IMR-90 (cell line): ENCODE measurements at regions not wholly inside any gene's neighbourhood (a gene's known extent, or its start where the extent isn't known, plus 50 kb on each side); places are given as distances from the start of the nearest gene placed in this dataset.

Experiments used
- ATAC-seq: fragments of 200-7000 bp; cut with Tn5 transposase; 2 replicates; pipeline ENCODE4 v1.9.1; 2020; ENCODE audit warnings: low read depth, mild to moderate bottlenecking, moderate library complexity
- BruUV-seq: library from RNA; stranded (reverse); fragments of 400-500 nt; replicated peaks from 2 replicates; lab custom pipeline; 2021; lab: Mats Ljungman, UMichigan
- CTCF ChIA-PET: fragments of 300-600 bp; formaldehyde crosslinking; extraction: SDS; loops from one replicate; lab custom pipeline; 2021; ENCODE audit warnings: antibody characterized with exemption; lab: Yijun Ruan, JAX
- POLR2A ChIA-PET: fragments of 300-600 bp; sonication (Branson Sonifier 250); formaldehyde crosslinking; loops from one replicate; lab custom pipeline; 2022; ENCODE audit warnings: antibody characterized with exemption; ENCODE audit not compliant: unreplicated experiment; lab: Charles Lee
- DNase-seq: peaks from one replicate; pipeline ENCODE4 v3.0.0; 2013
- H2AFZ ChIP-seq: replicated peaks from 2 replicates; pipeline ENCODE3; 2013; ENCODE audit warnings: low read length, mild to moderate bottlenecking; ENCODE audit not compliant: poor library complexity
- H2AK5ac ChIP-seq: 2 replicates; pipeline ENCODE4 v1.6.1; 2013; ENCODE audit warnings: low read depth, low read length, inconsistent platforms
- H2AK9ac ChIP-seq: replicated peaks from 2 replicates; pipeline ENCODE3; 2013; ENCODE audit warnings: mild to moderate bottlenecking, low read depth, low read length, moderate library complexity; ENCODE audit not compliant: poor library complexity
- H2BK120ac ChIP-seq: 2 replicates; pipeline ENCODE4 v1.6.1; 2013; ENCODE audit warnings: low read depth, low read length, inconsistent platforms
- H2BK15ac ChIP-seq: 3 replicates; pipeline ENCODE4 v1.6.1; 2013; ENCODE audit warnings: low read depth, low read length, inconsistent platforms
- H2BK20ac ChIP-seq: 2 replicates; pipeline ENCODE4 v1.6.1; 2013; ENCODE audit warnings: low read depth, mild to moderate bottlenecking, inconsistent platforms, low read length, moderate library complexity
- H2BK5ac ChIP-seq: 2 replicates; pipeline ENCODE4 v1.6.1; 2013; ENCODE audit warnings: mild to moderate bottlenecking, low read depth, low read length, inconsistent platforms; ENCODE audit not compliant: poor library complexity, severe bottlenecking
- H3K14ac ChIP-seq: replicated peaks from 2 replicates; pipeline ENCODE4 v1.6.1; 2013; ENCODE audit warnings: low read depth, low read length, inconsistent platforms
- H3K18ac ChIP-seq: 2 replicates; pipeline ENCODE4 v1.6.1; 2013; ENCODE audit warnings: low read depth, low read length, control low read depth
- H3K23ac ChIP-seq: 2 replicates; pipeline ENCODE4 v1.6.1; 2013; ENCODE audit warnings: low read depth, low read length, inconsistent platforms
- H3K27ac ChIP-seq: 2 replicates; pipeline ENCODE4 v1.5.1; 2013; ENCODE audit warnings: mild to moderate bottlenecking, control low read depth, low read length; ENCODE audit not compliant: insufficient read depth
- H3K27me3 ChIP-seq: 2 replicates; pipeline ENCODE4 v1.6.1; 2013; ENCODE audit warnings: low read length; ENCODE audit not compliant: control insufficient read depth, insufficient read depth
- H3K36me3 ChIP-seq: 2 replicates; pipeline ENCODE4 v1.6.1; 2013; ENCODE audit warnings: low read length, mixed read lengths; ENCODE audit not compliant: control insufficient read depth, insufficient read depth
- H3K4ac ChIP-seq: 2 replicates; pipeline ENCODE4 v1.6.1; 2013; ENCODE audit warnings: low read depth, low read length, inconsistent platforms
- H3K4me1 ChIP-seq: 2 replicates; pipeline ENCODE4 v1.6.1; 2013; ENCODE audit warnings: low read length, mixed read lengths; ENCODE audit not compliant: control insufficient read depth, insufficient read depth
- H3K4me2 ChIP-seq: 2 replicates; pipeline ENCODE4 v1.6.1; 2013; ENCODE audit warnings: low read depth, mild to moderate bottlenecking, control low read depth, low read length, moderate library complexity
- H3K4me3 ChIP-seq: 2 replicates; pipeline ENCODE4 v1.5.1; 2013; ENCODE audit warnings: low read depth, mild to moderate bottlenecking, control low read depth, low read length, moderate library complexity; ENCODE audit not compliant: insufficient read depth
- H3K56ac ChIP-seq: 2 replicates; pipeline ENCODE4 v1.6.1; 2013; ENCODE audit warnings: low read length, inconsistent platforms; ENCODE audit not compliant: insufficient read depth; ENCODE audit errors: extremely low read depth
- H3K79me1 ChIP-seq, 2 experiments: 2 replicates each; pipeline ENCODE4 v1.6.1; 2013; ENCODE audit warnings: low read length in 2 of 2, inconsistent platforms in 1 of 2, low read depth in 1 of 2
- H3K9ac ChIP-seq: 2 replicates; pipeline ENCODE4 v1.6.1; 2013; ENCODE audit warnings: low read depth, low read length, control low read depth
- H3K9me1 ChIP-seq: 2 replicates; pipeline ENCODE4 v1.6.1; 2013; ENCODE audit warnings: low read length, inconsistent platforms; ENCODE audit not compliant: insufficient read depth
- H3K9me3 ChIP-seq: 2 replicates; pipeline ENCODE4 v1.6.1; 2013; ENCODE audit warnings: low read length; ENCODE audit not compliant: control insufficient read depth, insufficient read depth
- H4K20me1 ChIP-seq: 2 replicates; pipeline ENCODE4 v1.6.1; 2013; ENCODE audit warnings: low read length, inconsistent platforms; ENCODE audit not compliant: insufficient read depth
- H4K5ac ChIP-seq: 2 replicates; pipeline ENCODE4 v1.6.1; 2013; ENCODE audit warnings: mild to moderate bottlenecking, low read depth, low read length, control low read depth
- H4K8ac ChIP-seq, 2 experiments: 2 replicates each; pipeline ENCODE4 v1.6.1; 2013; ENCODE audit warnings: low read depth in 2 of 2, low read length in 2 of 2, control low read depth in 1 of 2, inconsistent platforms in 1 of 2
- H4K91ac ChIP-seq: 2 replicates; pipeline ENCODE4 v1.6.1; 2013; ENCODE audit warnings: low read depth, low read length, inconsistent platforms; ENCODE audit not compliant: insufficient read depth
- BHLHE40 ChIP-seq: fragments of 150-350 bp; IDR thresholded peaks from 2 replicates; pipeline ENCODE4 v1.6.1; 2016; ENCODE audit warnings: mild to moderate bottlenecking, low read depth, low read length
- CHD1 ChIP-seq: IDR thresholded peaks from 2 replicates; pipeline ENCODE4 v1.6.1; 2012; ENCODE audit warnings: low read depth, low read length, improper control_type of control experiment
- FOS ChIP-seq: fragments of 150-350 bp; IDR thresholded peaks from 2 replicates; pipeline ENCODE4 v1.6.1; 2016; ENCODE audit warnings: low read depth, low read length
- MAFK ChIP-seq: IDR thresholded peaks from 2 replicates; pipeline ENCODE4 v1.6.1; 2012; ENCODE audit warnings: low read depth, low read length, improper control_type of control experiment
- MAZ ChIP-seq: IDR thresholded peaks from 2 replicates; pipeline ENCODE4 v1.6.1; 2012; ENCODE audit warnings: low read depth, mild to moderate bottlenecking, low read length, improper control_type of control experiment, moderate library complexity, borderline replicate concordance
- MXI1 ChIP-seq: IDR thresholded peaks from 2 replicates; pipeline ENCODE4 v1.6.1; 2012; ENCODE audit warnings: low read depth, mild to moderate bottlenecking, low read length, moderate library complexity, borderline replicate concordance
- NFE2L2 ChIP-seq: fragments of 150-350 bp; IDR thresholded peaks from 2 replicates; pipeline ENCODE4 v1.6.1; 2016; ENCODE audit warnings: low read depth, mild to moderate bottlenecking, low read length
- POLR2A ChIP-seq: IDR thresholded peaks from 2 replicates; pipeline ENCODE4 v1.6.1; 2012; ENCODE audit warnings: mild to moderate bottlenecking, low read depth, low read length
- RAD21 ChIP-seq: IDR thresholded peaks from 2 replicates; pipeline ENCODE4 v1.6.1; 2012; ENCODE audit warnings: low read length, improper control_type of control experiment
- RCOR1 ChIP-seq: IDR thresholded peaks from 2 replicates; pipeline ENCODE4 v1.6.1; 2012; ENCODE audit warnings: mild to moderate bottlenecking, low read length, improper control_type of control experiment; ENCODE audit not compliant: insufficient replicate concordance
- RFX5 ChIP-seq: IDR thresholded peaks from 2 replicates; pipeline ENCODE4 v1.8.0; 2012; ENCODE audit warnings: low read depth, mild to moderate bottlenecking, low read length, moderate library complexity
- SMC3 ChIP-seq: fragments of 150-350 bp; IDR thresholded peaks from 2 replicates; pipeline ENCODE4 v1.6.1; 2016; ENCODE audit warnings: low read depth, mild to moderate bottlenecking, antibody characterized with exemption, low read length, moderate library complexity
- WGBS, 2 experiments: methylation state at CpG; one replicate each; pipeline versions ENCODE4 v1.1.5 to v1.1.7; 2013; ENCODE audit warnings: missing lambda C conversion rate in 2 of 2; ENCODE audit not compliant: insufficient read length in 1 of 2; ENCODE audit errors: extremely low coverage in 2 of 2; 5-methylcytosine and 5-hydroxymethylcytosine counted together
- dilution Hi-C: fragments of 300-500 bp; cut with HindIII; formaldehyde crosslinking; loops from one replicate; pipeline ENCODE4 v1.14.3; 2018; ENCODE audit warnings: low sequenced_read_pairs; ENCODE audit not compliant: unreplicated experiment
- in situ Hi-C: fragments of 300-500 bp; cut with MboI; formaldehyde crosslinking; loops from 3 replicates; pipeline ENCODE4 v1.14.3; 2019; ENCODE audit warnings: low sequenced_read_pairs, inconsistent platforms, mixed read lengths
- intact Hi-C: fragments of 100-400 bp; cut with micrococcal nuclease; formaldehyde crosslinking; loops from 2 replicates; pipeline ENCODE4 v1.10.0; 2022
- TF ChIP-seq, protein P1 (sequence below): fragments of 150-350 bp; IDR thresholded peaks from 2 replicates; pipeline ENCODE4 v1.6.1; 2016; ENCODE audit warnings: low read depth, mild to moderate bottlenecking, low read length, moderate library complexity, borderline replicate concordance
- TF ChIP-seq, protein P2 (sequence below): conservative IDR thresholded peaks from 2 replicates; pipeline ENCODE4 v1.5.1; 2012; ENCODE audit warnings: mild to moderate bottlenecking, low read depth, low read length, improper control_type of control experiment
- TF ChIP-seq, protein P3 (sequence below): fragments of 150-350 bp; IDR thresholded peaks from 2 replicates; pipeline ENCODE4 v1.6.1; 2017; ENCODE audit warnings: mild to moderate bottlenecking, antibody characterized with exemption, low read length, low read depth

DNA sequence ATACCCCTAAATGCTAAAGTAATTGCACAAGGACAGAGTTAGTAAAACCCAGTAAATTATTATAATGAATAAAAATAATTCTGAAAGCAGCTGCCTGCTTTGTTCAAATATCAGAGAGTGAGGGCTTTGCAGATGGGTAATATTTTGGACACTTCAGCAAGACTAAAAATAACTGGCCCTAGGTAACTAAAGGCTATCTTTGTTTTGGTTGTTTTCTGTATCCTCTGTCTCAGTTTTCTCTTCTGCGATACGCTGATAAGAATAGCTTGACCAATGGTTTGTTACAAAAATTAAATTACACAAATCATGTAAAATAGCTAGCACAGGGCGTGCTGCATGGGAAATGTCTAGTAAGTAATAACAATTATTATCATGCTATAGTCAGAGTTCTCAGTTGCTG lies 204.7 kb downstream of the FGFR2 start:
- H3K18ac ChIP-seq, result no peak overlapping the region
- no CpG with 5 or more reads among the region's 3 CpGs for WGBS, 2 experiments
- no peak overlapping the region for H3K27ac ChIP-seq
- no peaks in the 10 kb centered on the region for H3K79me1 ChIP-seq
- in situ Hi-C loops, result no loop called here
- no peak overlapping the region for H3K56ac ChIP-seq
- H2AK5ac ChIP-seq, result no peak overlapping the region
- no peak overlapping the region for H2AK9ac ChIP-seq
- H3K9me1 ChIP-seq, result no peaks in the 10 kb centered on the region
- H4K20me1 ChIP-seq, result no peaks in the 10 kb centered on the region
- H3K23ac ChIP-seq, result no peak overlapping the region
- ChIA-PET CTCF (no interaction called here), POLR2A (no interaction called here)
- peaks cover 11% of the 10 kb centered on the region for H3K9me3 ChIP-seq
- no peak overlapping the region for H2BK15ac ChIP-seq
- no peak overlapping the region for H3K14ac ChIP-seq
- no peak overlapping the region for H2AFZ ChIP-seq
- no peaks in the 10 kb centered on the region for H3K27me3 ChIP-seq
- no peaks in the 10 kb centered on the region for H3K36me3 ChIP-seq
- H4K8ac ChIP-seq, result no peak overlapping the region
- ATAC-seq (no peak), DNase-seq (no peak)
- intact Hi-C loops, result no loop called here
- H2BK120ac ChIP-seq, result no peak overlapping the region
- dilution Hi-C loops, result no loop called here
- no peak overlapping the region for H3K4me2 ChIP-seq
- no peak overlapping the region for H4K91ac ChIP-seq
- TF ChIP-seq, protein P1, sequence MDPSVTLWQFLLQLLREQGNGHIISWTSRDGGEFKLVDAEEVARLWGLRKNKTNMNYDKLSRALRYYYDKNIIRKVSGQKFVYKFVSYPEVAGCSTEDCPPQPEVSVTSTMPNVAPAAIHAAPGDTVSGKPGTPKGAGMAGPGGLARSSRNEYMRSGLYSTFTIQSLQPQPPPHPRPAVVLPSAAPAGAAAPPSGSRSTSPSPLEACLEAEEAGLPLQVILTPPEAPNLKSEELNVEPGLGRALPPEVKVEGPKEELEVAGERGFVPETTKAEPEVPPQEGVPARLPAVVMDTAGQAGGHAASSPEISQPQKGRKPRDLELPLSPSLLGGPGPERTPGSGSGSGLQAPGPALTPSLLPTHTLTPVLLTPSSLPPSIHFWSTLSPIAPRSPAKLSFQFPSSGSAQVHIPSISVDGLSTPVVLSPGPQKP, result no peak
- TF ChIP-seq RFX5 (no peak), MAZ (no peak), BHLHE40 (no peak), MXI1 (no peak), RCOR1 (no peak), NFE2L2 (no peak), POLR2A (no peak), SMC3 (no peak), RAD21 (no peak), CHD1 (no peak), MAFK (no peak), FOS (no peak)
- TF ChIP-seq, protein P2, sequence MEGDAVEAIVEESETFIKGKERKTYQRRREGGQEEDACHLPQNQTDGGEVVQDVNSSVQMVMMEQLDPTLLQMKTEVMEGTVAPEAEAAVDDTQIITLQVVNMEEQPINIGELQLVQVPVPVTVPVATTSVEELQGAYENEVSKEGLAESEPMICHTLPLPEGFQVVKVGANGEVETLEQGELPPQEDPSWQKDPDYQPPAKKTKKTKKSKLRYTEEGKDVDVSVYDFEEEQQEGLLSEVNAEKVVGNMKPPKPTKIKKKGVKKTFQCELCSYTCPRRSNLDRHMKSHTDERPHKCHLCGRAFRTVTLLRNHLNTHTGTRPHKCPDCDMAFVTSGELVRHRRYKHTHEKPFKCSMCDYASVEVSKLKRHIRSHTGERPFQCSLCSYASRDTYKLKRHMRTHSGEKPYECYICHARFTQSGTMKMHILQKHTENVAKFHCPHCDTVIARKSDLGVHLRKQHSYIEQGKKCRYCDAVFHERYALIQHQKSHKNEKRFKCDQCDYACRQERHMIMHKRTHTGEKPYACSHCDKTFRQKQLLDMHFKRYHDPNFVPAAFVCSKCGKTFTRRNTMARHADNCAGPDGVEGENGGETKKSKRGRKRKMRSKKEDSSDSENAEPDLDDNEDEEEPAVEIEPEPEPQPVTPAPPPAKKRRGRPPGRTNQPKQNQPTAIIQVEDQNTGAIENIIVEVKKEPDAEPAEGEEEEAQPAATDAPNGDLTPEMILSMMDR, result no peak
- TF ChIP-seq, protein P3, sequence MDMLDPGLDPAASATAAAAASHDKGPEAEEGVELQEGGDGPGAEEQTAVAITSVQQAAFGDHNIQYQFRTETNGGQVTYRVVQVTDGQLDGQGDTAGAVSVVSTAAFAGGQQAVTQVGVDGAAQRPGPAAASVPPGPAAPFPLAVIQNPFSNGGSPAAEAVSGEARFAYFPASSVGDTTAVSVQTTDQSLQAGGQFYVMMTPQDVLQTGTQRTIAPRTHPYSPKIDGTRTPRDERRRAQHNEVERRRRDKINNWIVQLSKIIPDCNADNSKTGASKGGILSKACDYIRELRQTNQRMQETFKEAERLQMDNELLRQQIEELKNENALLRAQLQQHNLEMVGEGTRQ, result no peak
- H3K4me1 ChIP-seq, result no peaks in the 10 kb centered on the region
- BruUV-seq, result no TSS peak
- H3K4ac ChIP-seq, result no peak overlapping the region
- H2BK20ac ChIP-seq, result no peak overlapping the region
- H4K5ac ChIP-seq, result no peak overlapping the region
- H2BK5ac ChIP-seq, result no peak overlapping the region
- H3K4me3 ChIP-seq, result no peak overlapping the region
- no peak overlapping the region for H3K9ac ChIP-seq
